Upper lobe of right lung (tissue), 1 donor: ENCODE measurements at regions not wholly inside any gene's neighbourhood (a gene's known extent, or its start where the extent isn't known, plus 50 kb on each side); places are given as distances from the start of the nearest gene placed in this dataset.

Source experiments
- ATAC-seq: fragments of 200-7000 bp; cut with Tn5 transposase; one replicate; pipeline ENCODE4 v1.9.1; 2020; ENCODE audit warnings: mild to moderate bottlenecking, moderate library complexity
- DNase-seq: peaks from one replicate; pipeline ENCODE4 v3.0.0-alpha.2; 2020
- H3K27ac ChIP-seq: fragments of 200-600 bp; one replicate; pipeline ENCODE4 v1.8.0; 2022
- H3K27me3 ChIP-seq: fragments of 200-600 bp; one replicate; pipeline ENCODE4 v1.8.0; 2022; ENCODE audit warnings: mild to moderate bottlenecking
- H3K36me3 ChIP-seq: fragments of 200-600 bp; one replicate; pipeline ENCODE4 v1.8.0; 2022
- H3K4me1 ChIP-seq: fragments of 200-600 bp; one replicate; pipeline ENCODE4 v1.8.0; 2022
- H3K4me3 ChIP-seq: fragments of 200-600 bp; one replicate; pipeline ENCODE4 v1.8.0; 2022; ENCODE audit warnings: mild to moderate bottlenecking
- H3K9me3 ChIP-seq: fragments of 200-600 bp; one replicate; pipeline ENCODE4 v1.8.0; 2022
- CTCF ChIP-seq: fragments of 200-600 bp; IDR thresholded peaks from one replicate; pipeline ENCODE4 v1.8.0; 2022; ENCODE audit warnings: antibody characterized with exemption
- intact Hi-C: fragments of 100-400 bp; cut with DNase I; formaldehyde crosslinking; loops from one replicate; pipeline ENCODE4 v1.11.0; 2022
- donor health status: DM: no; HTN: yes; CAD: no; lungs with severe emphysema.

DNA sequence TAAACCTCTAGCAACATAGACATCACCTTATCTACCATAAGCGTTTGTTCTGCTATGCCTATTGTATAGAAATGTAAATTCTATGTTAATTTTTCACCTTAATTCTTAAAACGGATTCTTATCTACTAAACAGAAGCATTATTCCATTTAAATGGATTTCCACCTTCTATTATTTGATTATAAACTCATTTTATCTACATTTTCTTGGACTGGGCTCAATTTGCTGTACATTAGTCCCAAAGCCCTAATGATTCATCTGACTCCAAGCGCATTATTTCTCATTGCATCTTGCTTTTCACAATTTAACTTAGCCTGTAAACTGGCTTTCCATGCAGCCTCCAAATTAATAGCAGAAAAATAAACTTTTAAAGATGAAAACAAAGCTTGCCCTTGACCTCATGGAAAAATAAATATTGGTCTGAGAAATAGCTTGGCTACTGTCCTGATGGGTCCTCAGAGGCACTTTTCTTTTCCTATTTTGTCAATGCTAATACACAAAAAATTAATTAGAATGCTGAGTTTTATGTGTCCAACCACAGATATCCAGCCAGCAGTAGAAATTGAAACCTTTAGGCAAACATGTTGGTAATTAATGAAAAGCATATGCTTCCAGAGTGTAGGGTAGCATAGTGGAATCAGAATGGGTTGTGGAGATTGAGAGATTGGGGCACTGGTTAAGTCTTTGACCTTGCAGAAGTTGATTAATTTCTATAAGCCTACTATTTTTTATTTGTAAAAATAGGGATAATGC lies 81.4 kb upstream of the CFAP20DC start:
- H3K27ac ChIP-seq, result no peak overlapping the region
- intact Hi-C loops, result no loop called here
- TF ChIP-seq CTCF, result no peak
- H3K4me1 ChIP-seq, result no peaks in the 10 kb centered on the region
- H3K4me3 ChIP-seq, result no peak overlapping the region
- ATAC-seq (no peak), DNase-seq (no peak)
- no peaks in the 10 kb centered on the region for H3K36me3 ChIP-seq
- no peaks in the 10 kb centered on the region for H3K9me3 ChIP-seq
- H3K27me3 ChIP-seq, result no peaks in the 10 kb centered on the region

DNA sequence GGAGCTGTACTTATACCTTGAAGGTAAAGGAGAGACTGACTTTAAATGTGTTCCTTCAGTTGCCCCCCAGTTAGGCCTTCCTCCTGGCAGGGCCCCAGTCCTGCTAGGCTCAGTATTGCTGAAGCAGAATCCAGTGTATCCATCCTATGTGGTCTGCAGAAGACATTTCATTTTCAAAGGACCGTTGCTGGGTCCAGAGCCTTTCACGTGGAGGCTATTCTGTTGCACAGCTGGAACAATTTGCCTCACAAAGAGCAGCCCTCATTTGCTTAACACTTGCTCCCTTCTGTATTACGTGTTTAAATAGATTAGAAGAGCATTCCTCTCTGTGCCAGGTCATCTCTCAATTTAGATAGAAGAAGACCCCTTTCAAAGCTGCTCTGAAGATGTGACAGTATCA lies 78.9 kb upstream of the CFAP20DC start:
- ATAC-seq (no peak), DNase-seq (no peak)
- no peak for TF ChIP-seq CTCF
- Histone ChIP-seq H3K9me3 (no peaks in the 10 kb centered on the region), H3K36me3 (no peaks in the 10 kb centered on the region), H3K27me3 (no peaks in the 10 kb centered on the region), H3K4me1 (no peaks in the 10 kb centered on the region), H3K4me3 (no peak overlapping the region), H3K27ac (no peak overlapping the region)
- intact Hi-C loops, result no loop called here

GRCh38 chr3:59127071-59127470 lies 77.2 kb upstream of the CFAP20DC start:
- H3K36me3 ChIP-seq, result no peaks in the 10 kb centered on the region
- no peak overlapping the region for H3K4me3 ChIP-seq
- H3K27me3 ChIP-seq, result no peaks in the 10 kb centered on the region
- H3K9me3 ChIP-seq, result no peaks in the 10 kb centered on the region
- no peaks in the 10 kb centered on the region for H3K4me1 ChIP-seq
- TF ChIP-seq CTCF, result no peak
- intact Hi-C loops, result no loop called here
- ATAC-seq, result no peak
- DNase-seq, result no peak
- H3K27ac ChIP-seq, result no peak overlapping the region

GRCh38 chr3:59126446-59126845 lies 76.6 kb upstream of the CFAP20DC start:
- Histone ChIP-seq H3K27ac (no peak overlapping the region), H3K4me1 (no peaks in the 10 kb centered on the region), H3K4me3 (no peak overlapping the region), H3K9me3 (no peaks in the 10 kb centered on the region), H3K36me3 (no peaks in the 10 kb centered on the region), H3K27me3 (no peaks in the 10 kb centered on the region)
- ATAC-seq (no peak), DNase-seq (no peak)
- intact Hi-C loops, result no loop called here
- no peak for TF ChIP-seq CTCF

GRCh38 chr3:59121346-59122144 lies 71.7 kb upstream of the CFAP20DC start:
- intact Hi-C loops, result no loop called here
- TF ChIP-seq CTCF, result no peak
- H3K9me3 ChIP-seq, result no peaks in the 10 kb centered on the region

More at GRCh38 chr3:59121346-59122144, 71.7 kb upstream of the CFAP20DC start:
- Histone ChIP-seq H3K27me3 (no peaks in the 10 kb centered on the region), H3K36me3 (no peaks in the 10 kb centered on the region), H3K4me3 (no peak overlapping the region), H3K27ac (no peak overlapping the region), H3K4me1 (no peaks in the 10 kb centered on the region)
- DNase-seq (no peak), ATAC-seq (no peak)
